Liver (tissue), 8 donors: ENCODE measurements at regions not wholly inside any gene's neighbourhood (a gene's known extent, or its start where the extent isn't known, plus 50 kb on each side); places are given as distances from the start of the nearest gene placed in this dataset.

Experiments used
- DNase-seq: peaks from one replicate; pipeline ENCODE4 v3.0.0-alpha.2; 2017; ENCODE audit warnings: low spot score
- H3K27ac ChIP-seq, 2 donors: one replicate each; pipeline ENCODE4 v1.7.0; 2013; ENCODE audit warnings: inconsistent platforms in 2 of 2, low read length in 2 of 2, control low read depth in 1 of 2, low read depth in 1 of 2, mild to moderate bottlenecking in 1 of 2
- H3K27me3 ChIP-seq, 4 donors: one replicate each; pipeline versions ENCODE4 v1.6.1 to v1.7.0; 2013; ENCODE audit warnings: low read length in 3 of 4, inconsistent platforms in 1 of 4, mild to moderate bottlenecking in 1 of 4, moderate library complexity in 1 of 4; ENCODE audit not compliant: control insufficient read depth in 4 of 4, insufficient read depth in 4 of 4
- H3K36me3 ChIP-seq, 4 donors: one replicate each; pipeline versions ENCODE4 v1.6.1 to v1.7.0; 2013; ENCODE audit warnings: low read length in 3 of 4, mild to moderate bottlenecking in 3 of 4, low read depth in 1 of 4, moderate library complexity in 1 of 4; ENCODE audit not compliant: control insufficient read depth in 4 of 4, insufficient read depth in 3 of 4
- H3K4me1 ChIP-seq, 4 donors: one replicate each; pipeline versions ENCODE4 v1.6.1 to v1.7.0; 2013; ENCODE audit warnings: low read length in 3 of 4, mild to moderate bottlenecking in 3 of 4, moderate library complexity in 1 of 4; ENCODE audit not compliant: control insufficient read depth in 4 of 4, insufficient read depth in 4 of 4
- H3K4me3 ChIP-seq, 3 donors: one replicate each; pipeline versions ENCODE4 v1.6.1 to v1.7.0; 2013; ENCODE audit warnings: low read length in 3 of 3, control low read depth in 1 of 3, low read depth in 1 of 3, mild to moderate bottlenecking in 1 of 3
- H3K9ac ChIP-seq, 2 donors: one replicate each; pipeline ENCODE4 v1.7.0; 2013; ENCODE audit warnings: low read length in 2 of 2, mild to moderate bottlenecking in 2 of 2, moderate library complexity in 2 of 2, control low read depth in 1 of 2, low read depth in 1 of 2
- H3K9me3 ChIP-seq, 4 donors: one replicate each; pipeline versions ENCODE4 v1.6.1 to v1.7.0; 2013; ENCODE audit warnings: low read length in 3 of 4; ENCODE audit not compliant: control insufficient read depth in 4 of 4
- ATF3 ChIP-seq: IDR thresholded peaks from 2 replicates; pipeline ENCODE4 v1.6.1; 2016; ENCODE audit warnings: antibody characterized with exemption
- CTCF ChIP-seq: fragments of 150-350 bp; IDR thresholded peaks from 2 replicates; pipeline ENCODE4 v1.5.1; 2017; ENCODE audit warnings: improper control_type of control experiment, low read depth, low read length; ENCODE audit not compliant: missing input control
- EGR1 ChIP-seq, 2 donors: IDR thresholded peaks; 2 replicates each; pipeline ENCODE4 v1.6.1; 2016 to 2018; ENCODE audit warnings: antibody characterized with exemption in 2 of 2, low read depth in 2 of 2
- FOXA1 ChIP-seq: IDR thresholded peaks from 2 replicates; pipeline ENCODE4 v1.6.1; 2016; ENCODE audit warnings: antibody characterized with exemption
- FOXA2 ChIP-seq: IDR thresholded peaks from 2 replicates; pipeline ENCODE4 v1.6.1; 2016; ENCODE audit warnings: antibody characterized with exemption
- GABPA ChIP-seq, 2 donors: IDR thresholded peaks in 1 of 2; conservative IDR thresholded peaks in 1 of 2; 2 replicates each; pipeline ENCODE4 v1.6.1; 2016; ENCODE audit warnings: antibody characterized with exemption in 2 of 2, mild to moderate bottlenecking in 1 of 2, moderate library complexity in 1 of 2
- HNF4A ChIP-seq, 2 donors: conservative IDR thresholded peaks; 2 replicates each; pipeline ENCODE4 v1.6.1; 2016; ENCODE audit warnings: antibody characterized with exemption in 2 of 2, mild to moderate bottlenecking in 2 of 2
- HNF4G ChIP-seq: IDR thresholded peaks from 2 replicates; pipeline ENCODE4 v1.6.1; 2016; ENCODE audit warnings: antibody characterized with exemption
- JUND ChIP-seq, 2 donors: IDR thresholded peaks; 2 replicates each; pipeline ENCODE4 v1.6.1; 2016; ENCODE audit warnings: antibody characterized with exemption in 2 of 2
- NR2F2 ChIP-seq: IDR thresholded peaks from 2 replicates; pipeline ENCODE4 v1.6.1; 2016; ENCODE audit warnings: antibody characterized with exemption
- RAD21 ChIP-seq, 2 donors: IDR thresholded peaks; 2 replicates each; pipeline ENCODE4 v1.6.1; 2016; ENCODE audit warnings: antibody characterized with exemption in 2 of 2, mild to moderate bottlenecking in 2 of 2
- REST ChIP-seq: IDR thresholded peaks from 2 replicates; pipeline ENCODE4 v1.6.1; 2016; ENCODE audit warnings: antibody characterized with exemption, mild to moderate bottlenecking
- RXRA ChIP-seq, 2 donors: IDR thresholded peaks; 2 replicates each; pipeline ENCODE4 v1.6.1; 2017 to 2018; ENCODE audit warnings: antibody characterized with exemption in 2 of 2, mild to moderate bottlenecking in 1 of 2
- SP1 ChIP-seq: IDR thresholded peaks from 2 replicates; pipeline ENCODE4 v1.6.1; 2018; ENCODE audit warnings: antibody characterized with exemption, mild to moderate bottlenecking
- TAF1 ChIP-seq: conservative IDR thresholded peaks from 2 replicates; pipeline ENCODE4 v1.6.1; 2016; ENCODE audit warnings: antibody characterized with exemption, mild to moderate bottlenecking
- YY1 ChIP-seq: IDR thresholded peaks from 2 replicates; pipeline ENCODE4 v1.6.1; 2016; ENCODE audit warnings: antibody characterized with exemption, mild to moderate bottlenecking
- ZBTB33 ChIP-seq: IDR thresholded peaks from 2 replicates; pipeline ENCODE4 v1.6.1; 2016; ENCODE audit warnings: antibody characterized with exemption
- WGBS: extraction: QIAGEN DNeasy Blood & Tissue Kit; methylation state at CpG from one replicate; pipeline ENCODE4 v1.1.7; 2013; 5-methylcytosine and 5-hydroxymethylcytosine counted together
- donor health status: healthy.
- donor health status: healthy.
- donor health status: healthy.
- donor health status: healthy.
- donor health status: healthy.

DNA sequence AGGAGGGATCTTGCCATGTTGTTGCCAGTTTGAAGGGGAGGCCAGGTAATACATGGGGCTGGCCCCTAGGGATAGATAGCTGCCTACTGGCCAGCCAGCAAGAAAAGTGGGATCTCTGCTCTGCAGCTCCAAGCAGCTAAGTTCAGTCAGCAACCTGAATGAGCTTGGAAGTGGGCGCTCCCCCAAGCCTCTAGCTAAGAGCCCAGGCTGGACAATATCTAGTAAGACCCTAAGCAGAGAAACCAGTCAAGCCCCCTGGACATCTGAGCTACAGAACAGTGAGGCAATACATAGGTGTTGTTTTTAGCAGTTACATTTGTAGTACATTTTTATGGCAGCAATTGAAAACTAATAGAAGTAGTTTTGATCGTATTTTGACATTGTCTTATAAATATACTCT lies 409.8 kb upstream of the SMIM21 start:
- no peaks in the 10 kb centered on the region for H3K4me1 ChIP-seq
- TF ChIP-seq FOXA2: no peak
- no peak for TF ChIP-seq YY1
- TF ChIP-seq RXRA (IDR thresholded peaks at IDR 0.05): no peak
- TF ChIP-seq ATF3: no peak
- TF ChIP-seq REST: no peak
- TF ChIP-seq EGR1 (IDR thresholded peaks at IDR 0.05; ENCODE audit: low read depth in 2 of 2): no peak
- TF ChIP-seq GABPA (IDR thresholded peaks at IDR 0.05 in 1 of 2, conservative IDR thresholded peaks at IDR 0.05 in 1 of 2): no peak
- no peak for TF ChIP-seq HNF4G
- no peak for TF ChIP-seq HNF4A (conservative IDR thresholded peaks at IDR 0.05)
- TF ChIP-seq FOXA1: no peak
- no peak for TF ChIP-seq SP1
- no peak for DNase-seq
- H3K9me3 ChIP-seq: peaks cover 0 to 2% (median 0%) of the 10 kb centered on the region in 4 donors
- H3K27ac ChIP-seq: no peak overlapping the region
- no peak overlapping the region for H3K9ac ChIP-seq
- no peak overlapping the region for H3K4me3 ChIP-seq
- peaks cover 0 to 4% (median 0%) of the 10 kb centered on the region in 4 donors for H3K27me3 ChIP-seq
- 83% methylated on average over 2 of the region's 2 CpGs for WGBS
- H3K36me3 ChIP-seq: no peaks in the 10 kb centered on the region

- TF ChIP-seq SP1: no peak
- TF ChIP-seq RAD21 (IDR thresholded peaks at IDR 0.05): no peak
- TF ChIP-seq TAF1: no peak
- no peak for TF ChIP-seq HNF4A (conservative IDR thresholded peaks at IDR 0.05)
- TF ChIP-seq NR2F2: no peak
- no peak for TF ChIP-seq ZBTB33
- TF ChIP-seq HNF4G: no peak
- no peak for TF ChIP-seq FOXA2
- TF ChIP-seq YY1: no peak
- no peak for TF ChIP-seq FOXA1
- no peak for TF ChIP-seq ATF3
- no peak for TF ChIP-seq CTCF
- no peak for TF ChIP-seq RXRA (IDR thresholded peaks at IDR 0.05)
- TF ChIP-seq JUND (IDR thresholded peaks at IDR 0.05): no peak
- no peak overlapping the region for H3K27ac ChIP-seq
- H3K4me1 ChIP-seq: no peaks in the 10 kb centered on the region
- no peak for DNase-seq
- H3K27me3 ChIP-seq: peaks cover 0 to 4% (median 0%) of the 10 kb centered on the region in 4 donors
- H3K4me3 ChIP-seq: no peak overlapping the region
- H3K9ac ChIP-seq: no peak overlapping the region
- H3K9me3 ChIP-seq: peaks cover 0 to 2% (median 0%) of the 10 kb centered on the region in 4 donors
- no peaks in the 10 kb centered on the region for H3K36me3 ChIP-seq
- 57% methylated on average over 2 of the region's 2 CpGs for WGBS
Observed at GRCh38 chr18:75836516-75836915, 409.0 kb upstream of the SMIM21 start.
